ENCODE measurements at regions not wholly inside any gene's neighbourhood (a gene's known extent, or its start where the extent isn't known, plus 50 kb on each side); places are given as distances from the start of the nearest gene placed in this dataset.

- no peak overlapping the region for H3K4me3 ChIP-seq (ENCODE audit: control insufficient read depth, low read depth, low read length)
- TF ChIP-seq CTCF (IDR thresholded peaks at IDR 0.05; ENCODE audit: control insufficient read depth, insufficient read depth, low read depth, low read length, missing control alignments): no peak
- no peak for DNase-seq (ENCODE audit: low read depth)
These were observed 107.2 kb downstream of the SNRPN start for GRCh38 chr15:25061808-25062550.

GRCh38 chr15:25062551-25063430 is 108.0 kb downstream of the SNRPN start:
- no peak overlapping the region for H3K4me3 ChIP-seq (ENCODE audit: control insufficient read depth, low read depth, low read length)
- no peak for TF ChIP-seq CTCF (IDR thresholded peaks at IDR 0.05; ENCODE audit: control insufficient read depth, insufficient read depth, low read depth, low read length, missing control alignments)
- DNase-seq (ENCODE audit: low read depth): no peak

GRCh38 chr15:25065286-25065685 is 110.5 kb downstream of the SNRPN start:
- DNase-seq (ENCODE audit: low read depth): no peak
- no peak for TF ChIP-seq CTCF (IDR thresholded peaks at IDR 0.05; ENCODE audit: control insufficient read depth, insufficient read depth, low read depth, low read length, missing control alignments)
- no peak overlapping the region for H3K4me3 ChIP-seq (ENCODE audit: control insufficient read depth, low read depth, low read length)

- TF ChIP-seq CTCF (IDR thresholded peaks at IDR 0.05; ENCODE audit: control insufficient read depth, insufficient read depth, low read depth, low read length, missing control alignments): no peak
- DNase-seq (ENCODE audit: low read depth): no peak
- no peak overlapping the region for H3K4me3 ChIP-seq (ENCODE audit: control insufficient read depth, low read depth, low read length)
These were observed 111.1 kb downstream of the SNRPN start for GRCh38 chr15:25065876-25066275.

- no peak for TF ChIP-seq CTCF (IDR thresholded peaks at IDR 0.05; ENCODE audit: control insufficient read depth, insufficient read depth, low read depth, low read length, missing control alignments)
- DNase-seq (ENCODE audit: low read depth): no peak
- H3K4me3 ChIP-seq (ENCODE audit: control insufficient read depth, low read depth, low read length): no peak overlapping the region
These were observed 111.9 kb downstream of the SNRPN start for GRCh38 chr15:25066708-25067107.

- no peak for DNase-seq (ENCODE audit: low read depth)
- TF ChIP-seq CTCF (IDR thresholded peaks at IDR 0.05; ENCODE audit: control insufficient read depth, insufficient read depth, low read depth, low read length, missing control alignments): no peak
- no peak overlapping the region for H3K4me3 ChIP-seq (ENCODE audit: control insufficient read depth, low read depth, low read length)
These were observed 113.0 kb downstream of the SNRPN start for GRCh38 chr15:25067725-25068309.
